Omental fat pad (tissue), 3 donors: ENCODE measurements at regions not wholly inside any gene's neighbourhood (a gene's known extent, or its start where the extent isn't known, plus 50 kb on each side); places are given as distances from the start of the nearest gene placed in this dataset.
"Not testable (repeated sequence)": the region's sequence is repeated elsewhere in the genome, so short reads cannot be mapped to it uniquely, and the experiment has no call there.

Experiments used
- ATAC-seq: fragments of 150-250 bp; one replicate; pipeline ENCODE4 v1.9.1; 2016; ENCODE audit warnings: mild to moderate bottlenecking, moderate library complexity; ENCODE audit not compliant: low FRiP score
- DNase-seq: peaks from one replicate; pipeline ENCODE4 v3.0.0-alpha.2; 2019; ENCODE audit warnings: low spot score
- CTCF ChIP-seq, 3 donors: fragments of 450-650 bp; IDR thresholded peaks; one replicate each; pipeline ENCODE4 v1.5.1; 2016 to 2017; ENCODE audit warnings: antibody characterized with exemption in 3 of 3, mild to moderate bottlenecking in 3 of 3, moderate library complexity in 2 of 3

- no peak for TF ChIP-seq CTCF (IDR thresholded peaks at IDR 0.05)
- no peak for DNase-seq
- ATAC-seq = no peak
Observed at GRCh38 chr22:22756109-22756508, 111.7 kb downstream of the GGTLC2 start.

- not testable (repeated sequence) for ATAC-seq
Observed at GRCh38 chr22:22756551-22757201, 112.3 kb downstream of the GGTLC2 start.

GRCh38 chr22:22758101-22758807 lies 113.8 kb downstream of the GGTLC2 start:
- ATAC-seq, DNase-seq: not testable (repeated sequence)

More at GRCh38 chr22:22756551-22757201, 112.3 kb downstream of the GGTLC2 start:
- DNase-seq = not testable (repeated sequence)

GRCh38 chr22:22759371-22759770 lies 115.0 kb downstream of the GGTLC2 start:
- TF ChIP-seq CTCF (IDR thresholded peaks at IDR 0.05) = no peak
- DNase-seq = no peak
- no peak for ATAC-seq

GRCh38 chr22:22759889-22760546 lies 115.6 kb downstream of the GGTLC2 start:
- ATAC-seq (no peak), DNase-seq (no peak)
- no peak for TF ChIP-seq CTCF (IDR thresholded peaks at IDR 0.05)

GRCh38 chr22:22761606-22761962 lies 117.2 kb downstream of the GGTLC2 start:
- ATAC-seq (no peak), DNase-seq (no peak)
- TF ChIP-seq CTCF (IDR thresholded peaks at IDR 0.05) = no peak

GRCh38 chr22:22761963-22762772 lies 117.8 kb downstream of the GGTLC2 start:
- ATAC-seq (no peak), DNase-seq (no peak)
- TF ChIP-seq CTCF (IDR thresholded peaks at IDR 0.05) = no peak
